COLO668 (cell line): ENCODE measurements at regions not wholly inside any gene's neighbourhood (a gene's known extent, or its start where the extent isn't known, plus 50 kb on each side); places are given as distances from the start of the nearest gene placed in this dataset.
A peak's percentile ranks its signal among the peaks of the same experiment; 100 is the strongest.
"Not testable (repeated sequence)": the region's sequence is repeated elsewhere in the genome, so short reads cannot be mapped to it uniquely, and the experiment has no call there.

Experiments used
- DNase-seq: peaks from one replicate; lab custom pipeline; 2025; ENCODE audit not compliant: unreplicated experiment; lab: John Stamatoyannopoulos, UW

DNA sequence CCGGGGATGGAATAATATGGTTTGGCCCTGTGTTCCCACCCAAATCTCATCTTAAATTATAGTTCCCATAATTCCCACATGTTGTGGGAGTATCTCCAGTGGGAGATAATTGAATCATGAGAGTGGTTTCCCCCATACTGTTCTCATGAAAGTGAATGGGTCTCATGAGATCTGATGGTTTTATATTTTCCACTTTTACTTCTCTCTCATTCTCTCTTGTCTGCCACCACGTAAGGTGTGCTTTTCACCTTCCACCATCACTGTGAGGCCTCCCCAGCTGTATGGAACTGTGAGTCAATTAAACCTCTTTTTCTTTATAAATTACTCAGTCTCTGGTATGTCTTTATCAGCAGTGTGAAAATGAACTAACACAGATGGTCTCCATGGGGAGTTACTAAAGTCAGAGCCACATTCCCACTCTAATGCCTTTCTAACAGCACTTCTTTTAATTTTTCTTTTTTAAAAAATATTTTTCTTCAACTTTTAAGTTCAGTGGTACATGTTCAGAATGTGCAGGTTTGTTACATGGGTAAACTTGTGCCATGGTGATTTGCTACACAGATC is 306.6 kb downstream of the DTHD1 start:
- DNase-seq: no peak

DNA sequence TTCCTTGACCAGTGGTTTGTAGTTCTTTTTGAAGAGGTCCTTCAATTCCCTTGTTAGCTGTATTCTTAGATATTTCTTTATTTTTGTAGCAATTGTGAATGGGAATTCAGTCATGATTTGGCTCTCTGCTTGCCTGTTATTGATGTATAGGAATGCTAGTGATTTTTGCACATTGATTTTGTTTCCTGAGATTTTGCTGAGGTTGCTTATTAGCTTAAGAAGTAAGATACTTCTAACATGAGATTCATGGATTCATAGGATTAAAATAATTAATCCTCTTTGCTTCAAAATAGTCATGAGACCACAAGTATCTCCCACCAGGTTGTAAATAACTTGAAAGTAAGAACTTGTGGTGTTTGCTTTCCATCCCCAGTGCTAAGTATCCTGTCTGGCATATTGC is 308.9 kb downstream of the DTHD1 start:
- DNase-seq: no peak

- no peak for DNase-seq
Observed at GRCh38 chr4:36601864-36602495, 320.6 kb downstream of the DTHD1 start.

DNA sequence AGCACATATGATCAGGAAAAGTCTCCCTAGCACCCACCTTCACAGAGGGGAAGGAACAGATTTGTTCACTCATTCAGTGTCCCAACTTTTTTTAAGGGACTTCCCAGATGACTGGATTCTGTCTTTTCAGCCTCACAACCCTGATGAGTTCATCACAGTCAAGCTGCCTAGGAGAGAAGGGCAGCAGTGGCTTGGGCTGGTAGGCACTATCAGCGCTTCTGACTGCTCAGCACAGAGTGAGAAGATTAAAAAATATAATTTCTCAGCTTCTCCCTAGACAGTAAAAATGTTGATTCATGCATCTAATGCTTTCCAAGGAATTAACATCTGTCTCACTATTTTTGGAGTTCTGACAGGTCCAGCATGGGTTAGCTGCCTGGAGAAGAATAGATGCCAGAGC is 328.2 kb downstream of the DTHD1 start:
- DNase-seq: no peak

- no peak for DNase-seq
Observed at GRCh38 chr4:36610628-36611027, 329.2 kb downstream of the DTHD1 start.

- not testable (repeated sequence) for DNase-seq
Observed at GRCh38 chr4:36613142-36613541, 331.7 kb downstream of the DTHD1 start.

DNA sequence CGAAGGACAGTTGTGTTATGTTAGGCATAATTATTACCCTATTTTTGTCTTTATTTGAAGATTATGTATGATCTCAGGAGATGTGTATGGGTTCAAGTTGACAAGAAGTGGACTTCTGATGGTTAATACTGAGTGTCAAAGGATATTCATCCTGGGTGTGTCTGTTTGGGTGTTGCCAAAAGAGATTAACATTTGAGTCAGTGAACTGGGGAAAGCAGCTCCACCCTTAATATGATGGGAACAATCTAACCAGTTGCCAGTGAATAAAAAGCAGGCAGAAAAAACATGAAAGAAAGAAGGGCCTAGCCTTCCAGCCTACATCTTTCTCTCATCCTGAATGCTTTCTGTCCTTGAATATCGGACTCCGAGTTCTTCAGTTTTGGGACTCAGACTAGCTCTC is 332.6 kb downstream of the DTHD1 start:
- no peak for DNase-seq

DNA sequence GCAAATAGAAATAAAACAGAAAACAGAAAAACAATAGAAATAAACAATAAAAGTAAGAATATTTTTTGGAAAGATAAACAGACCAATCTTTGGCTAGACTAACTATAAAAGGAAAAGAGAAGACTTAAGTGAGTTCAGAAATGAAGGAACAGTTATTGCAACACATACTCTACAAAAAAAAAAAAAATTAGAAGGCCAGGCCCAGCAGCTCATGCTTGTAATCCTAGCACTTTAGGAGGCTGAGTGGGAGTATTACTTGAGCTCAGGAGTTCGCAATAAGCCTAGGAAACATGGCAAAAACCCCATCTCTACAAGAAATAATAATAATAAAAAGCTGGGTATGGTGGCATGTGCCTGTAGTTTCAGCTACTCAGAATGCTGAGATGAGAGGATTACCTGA is 336.7 kb downstream of the DTHD1 start:
- no peak for DNase-seq

DNA sequence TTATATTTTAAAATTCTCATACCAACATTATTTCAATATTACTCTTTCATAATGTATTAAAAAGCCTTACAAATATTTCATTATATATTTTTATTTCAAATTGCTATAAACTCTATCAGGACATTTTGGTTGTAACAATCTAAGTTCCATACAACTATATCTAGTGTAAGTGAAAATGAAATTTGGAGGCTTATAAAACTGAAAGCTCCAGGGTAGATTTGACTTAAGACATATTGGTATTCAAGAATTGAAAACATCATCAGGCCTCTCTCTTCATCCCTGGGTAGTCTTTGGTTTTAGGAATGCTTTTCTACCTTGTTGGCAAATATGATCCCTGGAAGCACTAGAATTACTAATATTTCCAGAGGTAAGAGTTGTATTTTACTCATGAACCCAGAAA is 342.6 kb downstream of the DTHD1 start:
- no peak for DNase-seq

DNA sequence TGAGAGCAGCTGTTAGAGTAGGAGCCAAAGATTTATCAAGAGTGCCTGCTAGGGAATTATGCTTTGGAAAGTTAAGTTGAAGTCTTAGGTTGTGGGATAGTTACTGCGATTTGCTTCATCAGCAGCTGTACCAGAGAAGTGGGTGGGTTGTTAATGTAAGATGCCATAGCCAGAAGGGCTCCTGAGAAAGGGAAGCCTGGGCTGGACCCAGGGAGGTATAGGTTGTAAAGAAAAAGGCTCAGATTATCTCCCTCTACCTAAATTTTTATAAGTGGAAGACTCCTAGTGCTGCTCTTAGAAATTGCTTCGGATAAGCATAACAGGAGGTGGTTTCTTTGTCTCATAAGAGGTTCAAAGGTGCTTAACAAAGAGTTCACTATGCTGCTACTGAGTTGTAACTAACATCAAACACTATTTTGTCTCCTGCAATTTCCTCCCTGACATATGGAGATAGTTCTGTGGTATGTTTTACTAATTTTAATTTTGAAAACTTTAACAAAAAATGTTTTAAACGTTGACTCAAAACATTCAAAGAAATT is 356.9 kb downstream of the DTHD1 start:
- no peak for DNase-seq

DNA sequence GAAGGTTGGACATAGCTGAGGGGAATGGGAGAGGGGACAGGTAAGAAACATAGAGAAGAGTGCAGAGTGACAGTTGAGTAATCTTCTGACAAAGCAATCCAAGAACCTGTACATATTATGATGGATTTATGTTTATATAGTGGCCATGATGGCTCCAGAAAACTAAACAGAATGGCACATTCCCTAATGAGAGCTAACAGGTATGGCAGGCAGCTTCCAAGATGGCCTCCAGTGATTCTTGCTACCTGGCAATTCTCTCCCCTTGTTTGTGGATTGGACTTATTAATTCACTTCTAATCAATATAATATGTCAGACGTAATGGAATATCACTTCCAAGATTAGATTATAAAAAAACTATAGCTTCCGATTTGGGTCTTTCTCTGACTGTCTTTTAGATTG is 359.5 kb downstream of the DTHD1 start:
- no peak for DNase-seq

DNA sequence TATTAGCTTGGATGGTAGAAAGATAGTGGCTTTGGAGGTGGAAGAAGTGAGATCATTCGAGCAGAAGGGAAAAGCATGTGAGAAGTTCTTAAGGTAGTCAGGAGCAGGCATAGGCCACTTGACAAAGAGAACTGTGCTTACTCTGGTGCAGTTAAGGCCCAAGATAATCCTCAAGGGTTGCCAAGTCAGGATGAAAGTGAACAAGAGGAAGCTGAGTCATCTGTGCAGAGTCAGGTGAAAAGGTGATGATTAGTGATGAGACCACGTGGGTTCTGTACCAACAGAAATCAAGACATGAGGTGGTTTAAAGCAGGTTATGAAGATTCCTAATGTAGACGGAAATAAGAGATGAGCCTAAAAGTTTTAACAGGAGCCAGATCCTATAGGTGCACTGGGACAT is 369.8 kb downstream of the DTHD1 start:
- no peak for DNase-seq

DNA sequence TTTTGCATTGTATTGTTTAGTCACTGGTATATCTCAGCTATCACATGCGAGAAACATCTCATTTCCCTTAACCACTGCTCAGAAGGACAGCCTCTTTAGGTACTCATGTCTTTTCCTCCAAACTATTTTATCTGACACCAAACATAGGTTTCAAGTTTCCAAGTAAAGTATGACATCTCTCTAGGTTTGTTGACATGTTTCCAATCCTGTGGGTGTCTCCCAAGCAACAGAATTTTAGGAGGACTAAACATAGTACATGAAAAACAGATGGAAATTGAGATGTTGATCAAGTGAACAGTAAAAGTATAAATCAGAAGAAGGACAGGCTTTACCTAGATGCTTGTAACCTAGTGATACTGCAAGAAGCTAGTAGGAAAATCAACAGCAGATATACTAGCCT is 371.4 kb downstream of the DTHD1 start:
- DNase-seq: no peak

DNA sequence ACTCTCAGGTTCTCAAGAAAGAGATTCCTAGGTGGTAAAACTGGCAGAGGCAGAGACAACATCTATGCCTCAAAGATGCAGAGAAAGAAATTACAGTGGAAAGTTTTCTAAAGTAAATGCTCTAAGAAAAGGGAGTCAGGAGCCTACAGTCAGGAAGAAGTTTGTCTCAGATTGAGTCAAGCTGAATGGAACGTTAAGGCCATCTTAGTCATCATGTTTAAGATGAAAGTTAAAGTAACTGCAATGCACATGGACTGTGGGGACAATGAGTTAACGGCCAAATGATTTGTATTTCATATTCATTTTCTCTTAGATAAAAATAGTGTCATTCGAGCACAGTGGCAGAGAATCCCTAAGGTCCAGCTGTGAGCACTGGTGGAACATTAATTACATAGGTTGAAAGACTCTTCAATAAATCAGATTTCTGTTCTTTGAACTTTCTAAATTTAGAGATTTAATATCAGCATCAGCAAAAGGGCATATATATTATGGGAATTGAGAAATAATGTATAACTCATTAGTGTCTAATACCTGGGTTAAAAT is 384.6 kb downstream of the DTHD1 start:
- DNase-seq: no peak

GRCh38 chr4:36675436-36675835 is 394.0 kb downstream of the DTHD1 start:
- DNase-seq: no peak

GRCh38 chr4:36676139-36677050 is 395.0 kb downstream of the DTHD1 start:
- DNase-seq: peak; percentile 27

- no peak for DNase-seq
Observed at GRCh38 chr4:36677112-36677511, 395.7 kb downstream of the DTHD1 start.

GRCh38 chr4:36677874-36678273 is 396.5 kb downstream of the DTHD1 start:
- no peak for DNase-seq

DNA sequence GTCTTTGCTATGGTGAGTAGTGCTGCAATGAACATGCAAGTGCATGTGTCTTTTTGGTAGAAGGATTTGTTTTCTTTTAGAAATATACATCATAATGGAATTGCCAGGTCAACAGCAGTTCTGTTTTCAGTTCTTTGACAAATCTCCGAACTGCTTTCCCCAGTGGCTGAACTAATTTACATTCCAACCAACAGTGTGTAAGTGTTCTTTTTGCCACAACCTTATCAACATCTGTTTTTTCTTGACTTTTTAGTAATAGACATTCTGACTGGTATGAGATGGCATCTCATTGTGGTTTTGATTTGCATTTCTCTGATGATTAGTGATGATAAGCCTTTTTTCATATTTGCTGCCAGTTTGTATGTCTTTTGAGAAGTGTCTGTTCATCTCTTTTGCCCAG is 406.3 kb downstream of the DTHD1 start:
- DNase-seq: no peak

DNA sequence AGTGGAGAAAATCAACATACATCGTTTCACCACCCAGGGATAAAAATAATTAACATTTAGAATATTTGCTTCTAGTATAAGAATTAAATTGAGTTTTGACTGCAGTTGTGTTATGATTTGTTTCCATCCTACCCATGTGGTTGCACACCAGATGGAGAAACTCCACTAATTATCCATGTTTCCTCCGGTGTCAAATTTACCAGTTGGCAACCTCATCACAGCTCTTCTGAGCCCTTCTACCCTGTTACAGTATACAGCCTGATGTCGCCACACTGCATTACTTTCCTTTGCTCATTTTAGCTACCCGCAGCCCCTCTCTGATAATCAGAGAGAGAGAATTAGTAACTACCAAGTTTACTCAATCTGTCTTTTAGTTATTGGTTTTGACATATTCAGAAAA is 411.2 kb downstream of the DTHD1 start:
- DNase-seq: no peak

DNA sequence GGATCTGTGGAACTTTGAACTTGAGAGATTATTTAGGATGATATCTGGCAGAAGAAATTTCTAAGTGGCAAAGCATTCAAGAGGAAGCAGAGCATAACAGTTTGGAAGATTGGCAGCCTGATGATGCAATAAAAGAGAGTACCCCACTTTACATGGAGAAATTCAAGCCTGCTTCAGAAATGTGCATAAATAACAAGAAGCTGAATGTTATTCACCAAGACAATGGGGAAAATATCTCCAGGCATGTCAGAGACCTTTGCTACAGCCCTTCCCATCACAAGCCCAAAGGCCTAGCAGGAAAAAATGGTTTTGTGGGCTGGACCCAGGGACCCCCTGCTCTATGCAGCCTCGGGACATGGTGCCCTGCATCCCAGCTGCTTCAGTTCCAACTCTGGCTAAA is 420.8 kb downstream of the DTHD1 start:
- DNase-seq: no peak

DNA sequence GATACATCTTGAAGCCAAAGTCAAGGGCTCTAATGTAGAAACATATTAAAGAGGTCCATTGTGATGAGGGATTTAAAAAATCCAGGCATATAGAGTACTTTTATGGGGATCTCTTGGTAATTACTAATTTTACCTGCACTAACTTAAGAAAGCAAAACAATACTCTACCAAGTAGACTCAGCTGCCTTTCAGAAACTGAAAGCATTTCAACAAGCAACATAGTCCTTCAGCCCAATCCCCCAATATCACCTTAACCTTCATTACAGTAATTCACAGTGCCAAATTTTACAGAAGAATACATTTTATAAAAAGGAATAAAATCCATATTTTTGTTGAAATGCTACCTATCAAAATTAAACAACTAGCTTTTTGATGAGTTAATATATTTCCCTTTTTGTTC is 422.9 kb downstream of the DTHD1 start:
- no peak for DNase-seq
